Smooth muscle cell (in vitro differentiated cells): ENCODE measurements at regions not wholly inside any gene's neighbourhood (a gene's known extent, or its start where the extent isn't known, plus 50 kb on each side); places are given as distances from the start of the nearest gene placed in this dataset.
A peak's percentile ranks its signal among the peaks of the same experiment; 100 is the strongest.

ENCODE experiments used
- DNase-seq: peaks from one replicate; lab custom pipeline; 2025; ENCODE audit not compliant: unreplicated experiment; lab: John Stamatoyannopoulos, UW
- H2AFZ ChIP-seq: fragments of 200-600 bp; sonication (generic); 2 replicates; pipeline ENCODE4 v1.6.0; 2016; ENCODE audit warnings: antibody characterized with exemption, low read depth, mild to moderate bottlenecking
- H3F3A ChIP-seq: fragments of 200-600 bp; sonication (generic); 2 replicates; pipeline ENCODE4 v1.6.0; 2017; ENCODE audit warnings: antibody characterized with exemption, low read depth
- H3K27ac ChIP-seq: fragments of 200-600 bp; sonication (generic); 2 replicates; pipeline ENCODE4 v1.5.1; 2016; ENCODE audit warnings: low read depth, mild to moderate bottlenecking
- H3K27me3 ChIP-seq: fragments of 200-600 bp; sonication (generic); 2 replicates; pipeline ENCODE4 v1.6.1; 2016; ENCODE audit warnings: low read depth, mild to moderate bottlenecking
- H3K36me3 ChIP-seq: fragments of 200-600 bp; sonication (generic); 2 replicates; pipeline ENCODE4 v1.5.1; 2016; ENCODE audit warnings: low read depth
- H3K4me1 ChIP-seq: fragments of 200-600 bp; sonication (generic); 2 replicates; pipeline ENCODE4 v1.5.1; 2016; ENCODE audit warnings: low read depth
- H3K4me2 ChIP-seq: fragments of 200-600 bp; sonication (generic); 2 replicates; pipeline ENCODE4 v1.6.0; 2016; ENCODE audit warnings: mild to moderate bottlenecking
- H3K4me3 ChIP-seq: fragments of 200-600 bp; sonication (generic); 2 replicates; pipeline ENCODE4 v1.5.1; 2016; ENCODE audit warnings: mild to moderate bottlenecking
- H3K79me2 ChIP-seq: fragments of 200-600 bp; sonication (generic); 2 replicates; pipeline ENCODE4 v1.6.0; 2016; ENCODE audit warnings: low read depth, mild to moderate bottlenecking
- H3K9ac ChIP-seq: fragments of 200-600 bp; sonication (generic); 2 replicates; pipeline ENCODE4 v1.6.0; 2016; ENCODE audit warnings: low read depth
- H3K9me3 ChIP-seq: fragments of 200-600 bp; sonication (generic); replicated peaks from 2 replicates; pipeline ENCODE4 v1.5.1; 2016; ENCODE audit warnings: low read depth
- H4K20me1 ChIP-seq: fragments of 200-600 bp; sonication (generic); 2 replicates; pipeline ENCODE4 v1.6.0; 2016; ENCODE audit warnings: low read depth
- WGBS: methylation state at CpG from one replicate; pipeline ENCODE4 v1.1.7; 2016; ENCODE audit warnings: low lambda C conversion rate; 5-methylcytosine and 5-hydroxymethylcytosine counted together
- TF ChIP-seq, protein P1 (sequence below): fragments of 200-600 bp; sonication (generic); IDR thresholded peaks from 2 replicates; pipeline ENCODE4 v1.5.1; 2017; ENCODE audit warnings: borderline replicate concordance, mild to moderate bottlenecking, antibody characterized with exemption; ENCODE audit not compliant: insufficient read depth, poor library complexity, severe bottlenecking

DNA sequence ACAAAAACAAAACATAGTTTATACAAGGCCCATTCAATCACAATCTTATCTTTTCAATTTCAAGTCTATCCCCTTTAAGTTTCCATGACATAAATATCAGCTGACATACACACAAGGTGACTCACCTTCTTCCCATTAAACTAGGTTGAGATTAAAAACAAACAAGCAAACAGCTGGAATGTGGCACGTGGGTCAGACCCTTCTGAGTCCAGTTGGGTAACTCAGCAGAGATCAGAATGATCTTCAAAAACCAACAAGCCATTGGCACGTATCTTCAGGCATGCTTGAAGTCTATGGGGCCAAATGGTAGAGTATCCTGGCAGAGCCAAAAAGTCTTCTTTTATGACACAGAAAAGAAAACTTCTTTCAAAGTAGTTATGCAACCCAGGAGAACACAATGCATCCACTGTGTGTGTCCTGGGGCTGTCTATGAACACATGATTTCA lies 603.5 kb upstream of the CITED2 start:
- no peak for DNase-seq
- Histone ChIP-seq H3K9me3 (no peaks in the 10 kb centered on the region), H3F3A (peaks cover 21% of the 10 kb centered on the region), H3K79me2 (no peaks in the 10 kb centered on the region), H3K4me2 (peak overlapping the region; percentile 68), H3K27me3 (no peaks in the 10 kb centered on the region), H3K9ac (peak overlapping the region; percentile 34), H3K27ac (peak overlapping the region; percentile 77), H3K4me3 (no peak overlapping the region), H2AFZ (peak overlapping the region; percentile 10), H4K20me1 (no peaks in the 10 kb centered on the region), H3K36me3 (no peaks in the 10 kb centered on the region), H3K4me1 (peaks cover 49% of the 10 kb centered on the region)
- TF ChIP-seq, protein P1, sequence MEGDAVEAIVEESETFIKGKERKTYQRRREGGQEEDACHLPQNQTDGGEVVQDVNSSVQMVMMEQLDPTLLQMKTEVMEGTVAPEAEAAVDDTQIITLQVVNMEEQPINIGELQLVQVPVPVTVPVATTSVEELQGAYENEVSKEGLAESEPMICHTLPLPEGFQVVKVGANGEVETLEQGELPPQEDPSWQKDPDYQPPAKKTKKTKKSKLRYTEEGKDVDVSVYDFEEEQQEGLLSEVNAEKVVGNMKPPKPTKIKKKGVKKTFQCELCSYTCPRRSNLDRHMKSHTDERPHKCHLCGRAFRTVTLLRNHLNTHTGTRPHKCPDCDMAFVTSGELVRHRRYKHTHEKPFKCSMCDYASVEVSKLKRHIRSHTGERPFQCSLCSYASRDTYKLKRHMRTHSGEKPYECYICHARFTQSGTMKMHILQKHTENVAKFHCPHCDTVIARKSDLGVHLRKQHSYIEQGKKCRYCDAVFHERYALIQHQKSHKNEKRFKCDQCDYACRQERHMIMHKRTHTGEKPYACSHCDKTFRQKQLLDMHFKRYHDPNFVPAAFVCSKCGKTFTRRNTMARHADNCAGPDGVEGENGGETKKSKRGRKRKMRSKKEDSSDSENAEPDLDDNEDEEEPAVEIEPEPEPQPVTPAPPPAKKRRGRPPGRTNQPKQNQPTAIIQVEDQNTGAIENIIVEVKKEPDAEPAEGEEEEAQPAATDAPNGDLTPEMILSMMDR = no peak
- 28% methylated on average over 2 of the region's 2 CpGs for WGBS

DNA sequence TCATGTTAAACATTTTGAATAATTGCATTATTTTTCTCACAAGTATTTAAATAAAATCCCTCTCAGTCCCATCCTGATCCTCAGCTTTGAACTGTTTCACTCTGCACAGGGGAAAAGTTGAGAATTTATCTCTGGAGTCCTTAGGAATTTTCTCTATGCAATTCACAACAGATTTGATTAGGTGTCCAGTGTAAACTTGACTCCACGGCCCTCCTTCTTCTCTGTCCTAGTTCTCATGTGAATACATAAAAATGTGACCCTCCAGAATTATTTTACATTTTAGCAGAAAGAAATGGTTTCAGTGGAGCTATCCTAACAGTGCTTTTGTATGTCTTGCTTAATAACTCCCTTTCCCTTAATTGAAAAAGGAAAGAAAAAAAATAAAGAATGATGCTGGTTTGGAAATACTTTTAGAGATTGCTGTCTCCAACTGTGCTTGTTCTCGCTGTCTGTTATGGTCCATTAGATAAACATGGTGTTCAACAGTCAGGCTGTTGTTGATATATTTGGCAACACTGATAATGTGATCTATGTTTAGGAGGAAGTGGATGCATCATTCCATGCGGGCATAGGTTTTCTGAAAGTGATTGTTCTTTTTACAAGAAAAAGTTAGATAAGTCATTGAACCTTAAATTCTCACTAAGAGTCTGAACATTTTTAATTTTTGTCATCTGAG lies 599.4 kb upstream of the CITED2 start:
- peak overlapping the region; percentile 68 for H2AFZ ChIP-seq
- peak overlapping the region; percentile 7 for H3K4me3 ChIP-seq
- peaks cover 10% of the 10 kb centered on the region for H3F3A ChIP-seq
- peak overlapping the region; percentile 56 for H3K27ac ChIP-seq
- H3K36me3 ChIP-seq = no peaks in the 10 kb centered on the region
- no peaks in the 10 kb centered on the region for H3K27me3 ChIP-seq
- H3K79me2 ChIP-seq = no peaks in the 10 kb centered on the region
- no peak for DNase-seq
- H4K20me1 ChIP-seq = no peaks in the 10 kb centered on the region
- H3K9me3 ChIP-seq = no peaks in the 10 kb centered on the region
- peak overlapping the region; percentile 69 for H3K4me2 ChIP-seq
- H3K9ac ChIP-seq = no peak overlapping the region
- TF ChIP-seq, protein P1 = no peak
- peaks cover 19% of the 10 kb centered on the region for H3K4me1 ChIP-seq
- 12% methylated on average over 3 of the region's 3 CpGs for WGBS

DNA sequence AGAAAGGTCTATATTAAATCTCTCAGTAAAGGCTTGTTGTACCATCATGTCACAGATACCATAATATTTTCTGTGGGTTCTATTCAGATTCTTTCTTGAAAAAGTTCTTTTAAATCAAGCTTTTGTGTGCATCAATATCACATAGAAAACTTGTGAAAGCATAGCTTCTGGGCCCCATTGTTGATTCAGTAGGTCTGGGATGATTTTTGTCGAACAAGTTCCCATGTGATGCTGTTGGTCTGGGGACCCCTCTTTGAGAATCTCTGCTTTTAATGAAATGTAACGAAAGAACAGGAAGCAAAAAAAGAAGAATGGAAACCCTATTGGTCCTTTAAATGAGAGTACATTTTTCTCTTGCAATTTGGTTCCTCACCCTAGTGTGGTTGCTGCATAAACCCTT lies 597.7 kb upstream of the CITED2 start:
- Histone ChIP-seq H2AFZ (no peak overlapping the region), H3K36me3 (no peaks in the 10 kb centered on the region), H3F3A (no peaks in the 10 kb centered on the region), H3K4me1 (peaks cover 6% of the 10 kb centered on the region), H3K27ac (no peak overlapping the region), H3K4me2 (no peak overlapping the region), H3K9me3 (no peaks in the 10 kb centered on the region), H3K27me3 (no peaks in the 10 kb centered on the region), H4K20me1 (no peaks in the 10 kb centered on the region), H3K4me3 (no peak overlapping the region), H3K9ac (no peak overlapping the region), H3K79me2 (no peaks in the 10 kb centered on the region)
- 96% methylated on average over 2 of the region's 2 CpGs for WGBS
- TF ChIP-seq, protein P1 = no peak
- DNase-seq = no peak

DNA sequence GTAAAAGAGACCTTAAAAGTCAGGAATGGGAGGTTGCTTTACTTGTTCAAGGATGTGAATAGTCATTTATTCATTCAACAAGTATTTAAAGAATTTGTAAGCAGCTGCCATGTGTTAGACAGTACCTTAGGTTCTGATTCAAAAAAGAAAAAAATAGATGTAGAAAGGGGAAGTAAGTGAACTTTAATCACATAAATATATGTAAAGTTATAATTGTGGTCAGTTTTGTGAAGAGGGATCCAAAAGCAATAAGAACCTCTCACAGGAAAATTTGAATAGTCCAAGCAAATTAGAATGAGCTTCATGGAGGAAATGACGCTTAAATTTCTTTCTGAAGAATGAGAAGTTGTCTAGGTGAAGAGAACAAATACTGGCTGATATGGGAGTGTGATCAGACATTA lies 596.1 kb upstream of the CITED2 start:
- Histone ChIP-seq H3K36me3 (no peaks in the 10 kb centered on the region), H2AFZ (peak overlapping the region; percentile 31), H4K20me1 (no peaks in the 10 kb centered on the region), H3K4me2 (no peak overlapping the region), H3K4me3 (no peak overlapping the region), H3K79me2 (no peaks in the 10 kb centered on the region), H3K27ac (no peak overlapping the region), H3K9ac (no peak overlapping the region), H3K4me1 (peaks cover 9% of the 10 kb centered on the region), H3F3A (no peaks in the 10 kb centered on the region), H3K27me3 (no peaks in the 10 kb centered on the region), H3K9me3 (no peaks in the 10 kb centered on the region)
- no peak for DNase-seq
- TF ChIP-seq, protein P1 = no peak
- WGBS = 95% methylated on average over 1 of the region's 1 CpG
